Stimulated activated naive CD8-positive, alpha-beta T cell treated with anti-CD3 and anti-CD28 coated beads, Interleukin-15, Interleukin-2, amounts not matched to agents 100 ng/mL and 50 ng/mL, for 24 hours (primary cell): ENCODE measurements at regions not wholly inside any gene's neighbourhood (a gene's known extent, or its start where the extent isn't known, plus 50 kb on each side); places are given as distances from the start of the nearest gene placed in this dataset.

Source experiments
- H3K27ac Mint-ChIP-seq: one replicate; pipeline ENCODE4 v1.8.0; 2021; ENCODE audit warnings: mild to moderate bottlenecking, mixed read lengths
- H3K27me3 Mint-ChIP-seq: one replicate; pipeline ENCODE4 v1.8.0; 2021; ENCODE audit warnings: mixed read lengths
- H3K36me3 Mint-ChIP-seq: one replicate; pipeline ENCODE4 v1.8.0; 2021; ENCODE audit warnings: low read depth, mixed read lengths
- H3K4me1 Mint-ChIP-seq: one replicate; pipeline ENCODE4 v1.8.0; 2021; ENCODE audit warnings: low read depth, mixed read lengths
- H3K4me3 Mint-ChIP-seq: one replicate; pipeline ENCODE4 v1.8.0; 2021; ENCODE audit warnings: mild to moderate bottlenecking, mixed read lengths
- H3K9me3 Mint-ChIP-seq: one replicate; pipeline ENCODE4 v1.8.0; 2021; ENCODE audit warnings: mixed read lengths

GRCh38 chr20:52098186-52098585, 93.4 kb downstream of the ZFP64 start:
- no peaks in the 10 kb centered on the region for H3K9me3 Mint-ChIP-seq

GRCh38 chr20:52096117-52096516, 95.5 kb downstream of the ZFP64 start:
- no peaks in the 10 kb centered on the region for H3K27me3 Mint-ChIP-seq
- H3K4me1 Mint-ChIP-seq = no peaks in the 10 kb centered on the region
- H3K9me3 Mint-ChIP-seq = no peaks in the 10 kb centered on the region
- H3K36me3 Mint-ChIP-seq = peaks cover 4% of the 10 kb centered on the region
- no peak overlapping the region for H3K27ac Mint-ChIP-seq
- H3K4me3 Mint-ChIP-seq = no peak overlapping the region

More at GRCh38 chr20:52098186-52098585, 93.4 kb downstream of the ZFP64 start:
- Mint-ChIP-seq H3K4me1 (peaks cover under 1% of the 10 kb centered on the region), H3K36me3 (peaks cover 4% of the 10 kb centered on the region), H3K4me3 (no peak overlapping the region), H3K27ac (no peak overlapping the region), H3K27me3 (peaks cover 9% of the 10 kb centered on the region)

- H3K4me3 Mint-ChIP-seq = no peak overlapping the region
- peaks cover 10% of the 10 kb centered on the region for H3K36me3 Mint-ChIP-seq
- H3K4me1 Mint-ChIP-seq = no peaks in the 10 kb centered on the region
- no peaks in the 10 kb centered on the region for H3K9me3 Mint-ChIP-seq
- no peak overlapping the region for H3K27ac Mint-ChIP-seq
- H3K27me3 Mint-ChIP-seq = no peaks in the 10 kb centered on the region
Measured at GRCh38 chr20:52094693-52095092, 96.9 kb downstream of the ZFP64 start.

- no peak overlapping the region for H3K4me3 Mint-ChIP-seq
- H3K4me1 Mint-ChIP-seq = no peaks in the 10 kb centered on the region
- no peaks in the 10 kb centered on the region for H3K27me3 Mint-ChIP-seq
- peaks cover 20% of the 10 kb centered on the region for H3K36me3 Mint-ChIP-seq
- no peak overlapping the region for H3K27ac Mint-ChIP-seq
- peaks cover 5% of the 10 kb centered on the region for H3K9me3 Mint-ChIP-seq
Measured at GRCh38 chr20:52093575-52093974, 98.0 kb downstream of the ZFP64 start.

GRCh38 chr20:52090035-52090434, 101.5 kb downstream of the ZFP64 start:
- Mint-ChIP-seq H3K27ac (no peak overlapping the region), H3K27me3 (no peaks in the 10 kb centered on the region), H3K36me3 (peaks cover 51% of the 10 kb centered on the region), H3K9me3 (peaks cover 13% of the 10 kb centered on the region), H3K4me1 (no peaks in the 10 kb centered on the region), H3K4me3 (no peak overlapping the region)

GRCh38 chr20:52087471-52087870, 104.1 kb downstream of the ZFP64 start:
- Mint-ChIP-seq H3K27ac (no peak overlapping the region), H3K36me3 (peaks cover 52% of the 10 kb centered on the region), H3K9me3 (peaks cover 13% of the 10 kb centered on the region), H3K27me3 (no peaks in the 10 kb centered on the region), H3K4me1 (peaks cover 13% of the 10 kb centered on the region), H3K4me3 (no peak overlapping the region)

GRCh38 chr20:52086878-52087277, 104.7 kb downstream of the ZFP64 start:
- H3K27me3 Mint-ChIP-seq = no peaks in the 10 kb centered on the region

GRCh38 chr20:52084727-52085126, 106.9 kb downstream of the ZFP64 start:
- Mint-ChIP-seq H3K27me3 (no peaks in the 10 kb centered on the region), H3K27ac (no peak overlapping the region), H3K4me1 (peaks cover 15% of the 10 kb centered on the region), H3K4me3 (no peak overlapping the region), H3K9me3 (peaks cover 13% of the 10 kb centered on the region), H3K36me3 (peaks cover 46% of the 10 kb centered on the region)

More at GRCh38 chr20:52086878-52087277, 104.7 kb downstream of the ZFP64 start:
- Mint-ChIP-seq H3K9me3 (peaks cover 13% of the 10 kb centered on the region), H3K4me1 (peaks cover 15% of the 10 kb centered on the region), H3K4me3 (no peak overlapping the region), H3K27ac (no peak overlapping the region), H3K36me3 (peaks cover 52% of the 10 kb centered on the region)

GRCh38 chr20:52083627-52084232, 107.8 kb downstream of the ZFP64 start:
- Mint-ChIP-seq H3K36me3 (peaks cover 37% of the 10 kb centered on the region), H3K9me3 (peaks cover 10% of the 10 kb centered on the region), H3K4me3 (no peak overlapping the region), H3K27me3 (no peaks in the 10 kb centered on the region), H3K27ac (no peak overlapping the region), H3K4me1 (peaks cover 15% of the 10 kb centered on the region)

GRCh38 chr20:52082612-52083011, 109.0 kb downstream of the ZFP64 start:
- no peaks in the 10 kb centered on the region for H3K27me3 Mint-ChIP-seq
- peaks cover 6% of the 10 kb centered on the region for H3K9me3 Mint-ChIP-seq
- H3K4me3 Mint-ChIP-seq = no peak overlapping the region
- H3K27ac Mint-ChIP-seq = no peak overlapping the region
- H3K36me3 Mint-ChIP-seq = peaks cover 26% of the 10 kb centered on the region
- peaks cover 15% of the 10 kb centered on the region for H3K4me1 Mint-ChIP-seq

- peaks cover 18% of the 10 kb centered on the region for H3K36me3 Mint-ChIP-seq
- H3K4me3 Mint-ChIP-seq = no peak overlapping the region
- no peaks in the 10 kb centered on the region for H3K9me3 Mint-ChIP-seq
- no peak overlapping the region for H3K27ac Mint-ChIP-seq
- peaks cover 15% of the 10 kb centered on the region for H3K4me1 Mint-ChIP-seq
- H3K27me3 Mint-ChIP-seq = no peaks in the 10 kb centered on the region
Measured at GRCh38 chr20:52081791-52082190, 109.8 kb downstream of the ZFP64 start.

GRCh38 chr20:52081066-52081465, 110.5 kb downstream of the ZFP64 start:
- H3K4me3 Mint-ChIP-seq = no peak overlapping the region

GRCh38 chr20:52078289-52078688, 113.3 kb downstream of the ZFP64 start:
- no peaks in the 10 kb centered on the region for H3K27me3 Mint-ChIP-seq
- H3K27ac Mint-ChIP-seq = no peak overlapping the region
- peaks cover 11% of the 10 kb centered on the region for H3K4me1 Mint-ChIP-seq
- H3K9me3 Mint-ChIP-seq = no peaks in the 10 kb centered on the region
- H3K4me3 Mint-ChIP-seq = no peak overlapping the region
- H3K36me3 Mint-ChIP-seq = no peaks in the 10 kb centered on the region

More at GRCh38 chr20:52081066-52081465, 110.5 kb downstream of the ZFP64 start:
- Mint-ChIP-seq H3K36me3 (peaks cover 13% of the 10 kb centered on the region), H3K27ac (no peak overlapping the region), H3K4me1 (peaks cover 15% of the 10 kb centered on the region), H3K27me3 (no peaks in the 10 kb centered on the region), H3K9me3 (no peaks in the 10 kb centered on the region)

- no peaks in the 10 kb centered on the region for H3K9me3 Mint-ChIP-seq
- H3K4me1 Mint-ChIP-seq = no peaks in the 10 kb centered on the region
- H3K4me3 Mint-ChIP-seq = no peak overlapping the region
- no peaks in the 10 kb centered on the region for H3K27me3 Mint-ChIP-seq
- no peaks in the 10 kb centered on the region for H3K36me3 Mint-ChIP-seq
- no peak overlapping the region for H3K27ac Mint-ChIP-seq
Measured at GRCh38 chr20:52076164-52076563, 115.4 kb downstream of the ZFP64 start.

GRCh38 chr20:52075400-52075799, 116.2 kb downstream of the ZFP64 start:
- no peaks in the 10 kb centered on the region for H3K4me1 Mint-ChIP-seq
- H3K27ac Mint-ChIP-seq = no peak overlapping the region
- H3K9me3 Mint-ChIP-seq = no peaks in the 10 kb centered on the region
- no peak overlapping the region for H3K4me3 Mint-ChIP-seq
- H3K36me3 Mint-ChIP-seq = no peaks in the 10 kb centered on the region
- H3K27me3 Mint-ChIP-seq = no peaks in the 10 kb centered on the region

- no peaks in the 10 kb centered on the region for H3K36me3 Mint-ChIP-seq
- no peak overlapping the region for H3K4me3 Mint-ChIP-seq
- no peak overlapping the region for H3K27ac Mint-ChIP-seq
- H3K27me3 Mint-ChIP-seq = no peaks in the 10 kb centered on the region
- H3K4me1 Mint-ChIP-seq = no peaks in the 10 kb centered on the region
- H3K9me3 Mint-ChIP-seq = no peaks in the 10 kb centered on the region
Measured at GRCh38 chr20:52071136-52071535, 120.4 kb downstream of the ZFP64 start.
